Dedifferentiated amniotic fluid mesenchymal stem cell (primary cell): ENCODE measurements at regions not wholly inside any gene's neighbourhood (a gene's known extent, or its start where the extent isn't known, plus 50 kb on each side); places are given as distances from the start of the nearest gene placed in this dataset.

ENCODE experiments used
- DNase-seq: peaks from one replicate; pipeline ENCODE4 v3.0.0-alpha.2; 2016; ENCODE audit errors: extremely low spot score

GRCh38 chr4:11183356-11183740 lies 245.3 kb downstream of the HS3ST1 start:
- DNase-seq, result no peak

- DNase-seq, result no peak
Measured at GRCh38 chr4:11182586-11183355, 245.9 kb downstream of the HS3ST1 start.

- no peak for DNase-seq
Measured at GRCh38 chr4:11182031-11182430, 246.7 kb downstream of the HS3ST1 start.

- no peak for DNase-seq
Measured at GRCh38 chr4:11179796-11180195, 248.9 kb downstream of the HS3ST1 start.

- DNase-seq, result no peak
Measured at GRCh38 chr4:11178433-11178832, 250.3 kb downstream of the HS3ST1 start.

- DNase-seq, result no peak
Measured at GRCh38 chr4:11175374-11175773, 253.3 kb downstream of the HS3ST1 start.

GRCh38 chr4:11166606-11167005 lies 262.1 kb downstream of the HS3ST1 start:
- no peak for DNase-seq

- no peak for DNase-seq
Measured at GRCh38 chr4:11166034-11166433, 262.7 kb downstream of the HS3ST1 start.

- DNase-seq, result no peak
Measured at GRCh38 chr4:11165052-11165451, 263.6 kb downstream of the HS3ST1 start.

- DNase-seq, result no peak
Measured at GRCh38 chr4:11160288-11160687, 268.4 kb downstream of the HS3ST1 start.

- DNase-seq, result no peak
Measured at GRCh38 chr4:11158971-11159370, 269.7 kb downstream of the HS3ST1 start.

GRCh38 chr4:11155208-11155867 lies 273.4 kb downstream of the HS3ST1 start:
- DNase-seq, result no peak

- DNase-seq, result no peak
Measured at GRCh38 chr4:11153171-11153750, 275.4 kb downstream of the HS3ST1 start.

- no peak for DNase-seq
Measured at GRCh38 chr4:11152684-11153083, 276.0 kb downstream of the HS3ST1 start.

GRCh38 chr4:11151500-11151899 lies 277.2 kb downstream of the HS3ST1 start:
- DNase-seq, result no peak

GRCh38 chr4:11149612-11150259 lies 279.0 kb downstream of the HS3ST1 start:
- no peak for DNase-seq

GRCh38 chr4:11139871-11140270 lies 288.8 kb downstream of the HS3ST1 start:
- no peak for DNase-seq

GRCh38 chr4:11138964-11139363 lies 289.7 kb downstream of the HS3ST1 start:
- DNase-seq, result no peak

- no peak for DNase-seq
Measured at GRCh38 chr4:11134705-11135104, 294.0 kb downstream of the HS3ST1 start.

GRCh38 chr4:11133868-11134267 lies 294.8 kb downstream of the HS3ST1 start:
- DNase-seq, result no peak

GRCh38 chr4:11132478-11132877 lies 296.2 kb downstream of the HS3ST1 start:
- no peak for DNase-seq

- DNase-seq, result no peak
Measured at GRCh38 chr4:11131491-11131890, 297.2 kb downstream of the HS3ST1 start.
